Large intestine (tissue), 3 donors: ENCODE measurements at regions not wholly inside any gene's neighbourhood (a gene's known extent, or its start where the extent isn't known, plus 50 kb on each side); places are given as distances from the start of the nearest gene placed in this dataset.
"Not testable (repeated sequence)": the region's sequence is repeated elsewhere in the genome, so short reads cannot be mapped to it uniquely, and the experiment has no call there.

Source experiments
- DNase-seq, 2 donors: peaks; one replicate each; pipeline versions ENCODE4 v3.0.0 to v3.0.0-alpha.2; 2013
- H3K27ac ChIP-seq: one replicate; pipeline ENCODE4 v1.5.1; 2013; ENCODE audit warnings: low read length
- H3K27me3 ChIP-seq: 2 replicates; pipeline ENCODE4 v1.6.1; 2013; ENCODE audit warnings: low read length; ENCODE audit not compliant: control insufficient read depth, insufficient read depth
- H3K36me3 ChIP-seq: 2 replicates; pipeline ENCODE4 v1.6.1; 2013; ENCODE audit warnings: low read length; ENCODE audit not compliant: control insufficient read depth, insufficient read depth
- H3K4me1 ChIP-seq: one replicate; pipeline ENCODE4 v1.6.1; 2013; ENCODE audit warnings: low read length; ENCODE audit not compliant: control insufficient read depth, insufficient read depth
- H3K4me3 ChIP-seq: one replicate; pipeline ENCODE4 v1.5.1; 2013; ENCODE audit warnings: low read length
- H3K9me3 ChIP-seq: one replicate; pipeline ENCODE4 v1.6.1; 2013; ENCODE audit warnings: mild to moderate bottlenecking, low read depth, low read length, moderate library complexity; ENCODE audit not compliant: control insufficient read depth
- WGBS: methylation state at CpG from one replicate; pipeline ENCODE4 v1.1.5; 2013; ENCODE audit warnings: low lambda C conversion rate; ENCODE audit not compliant: insufficient coverage; 5-methylcytosine and 5-hydroxymethylcytosine counted together

DNA sequence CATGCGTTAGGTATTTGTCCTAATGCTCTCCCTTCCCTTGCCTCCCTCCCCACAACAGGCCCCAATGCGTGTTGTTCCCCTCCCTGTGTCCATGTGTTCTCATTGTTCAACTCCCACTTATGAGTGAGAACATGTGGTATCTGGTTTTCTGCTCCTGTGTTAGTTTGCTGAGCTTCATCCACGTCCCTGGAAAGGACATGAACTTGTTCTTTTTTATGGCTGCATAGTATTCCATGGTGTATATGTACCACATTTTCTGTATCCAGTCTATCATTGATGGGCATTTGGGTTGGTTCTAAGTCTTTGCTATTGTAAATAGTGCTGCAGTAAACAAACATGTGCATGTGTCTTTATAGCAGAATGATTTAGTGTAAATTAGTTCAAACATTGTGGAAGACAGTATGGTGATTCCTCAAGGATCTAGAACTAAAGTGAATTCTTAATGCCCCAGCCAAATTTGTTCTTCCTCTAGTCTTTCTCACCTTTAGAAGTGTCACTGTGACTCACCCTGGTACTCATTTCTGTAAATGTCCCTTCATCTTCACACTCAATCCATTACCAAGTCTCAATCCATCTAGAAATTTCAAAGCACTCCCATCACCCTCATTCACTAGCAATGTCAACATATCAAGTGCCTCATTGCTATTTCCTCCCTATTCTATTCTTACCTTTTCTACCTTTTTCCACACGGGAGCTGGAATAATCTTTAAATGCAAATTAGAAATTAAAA lies 123.9 kb downstream of the MREG start:
- H3K9me3 ChIP-seq, H3K4me3 ChIP-seq, H3K36me3 ChIP-seq, DNase-seq, H3K27me3 ChIP-seq, H3K27ac ChIP-seq: not testable (repeated sequence)
- peaks cover 11% of the 10 kb centered on the region for H3K4me1 ChIP-seq
- WGBS: no CpG with 5 or more reads among the region's 4 CpGs

DNA sequence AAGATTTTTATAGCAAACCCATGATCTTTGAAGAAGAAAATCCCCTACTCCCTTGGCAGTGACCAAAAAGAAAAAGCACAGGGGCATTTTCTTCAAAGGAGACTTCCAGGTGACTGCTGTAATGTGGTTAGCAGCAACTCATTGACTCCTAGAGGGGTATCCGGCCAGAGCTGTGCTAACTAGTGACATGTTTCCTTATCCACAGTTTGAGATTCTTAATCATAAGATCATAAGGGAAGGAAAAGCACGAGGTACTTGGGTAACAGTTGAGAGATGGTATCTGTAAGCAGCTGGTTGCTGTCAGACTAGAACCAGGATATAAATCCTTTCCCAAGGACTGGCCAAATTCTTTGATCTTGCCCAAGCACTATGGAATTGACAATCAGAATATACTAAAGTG lies 124.7 kb downstream of the MREG start:
- H3K36me3 ChIP-seq: no peaks in the 10 kb centered on the region
- no peak overlapping the region for H3K27ac ChIP-seq
- no CpG with 5 or more reads among the region's 2 CpGs for WGBS
- H3K9me3 ChIP-seq: no peaks in the 10 kb centered on the region
- H3K27me3 ChIP-seq: no peaks in the 10 kb centered on the region
- no peak overlapping the region for H3K4me3 ChIP-seq
- DNase-seq: no peak
- peaks cover 11% of the 10 kb centered on the region for H3K4me1 ChIP-seq

GRCh38 chr2:215887303-215887702 lies 126.0 kb downstream of the MREG start:
- Histone ChIP-seq H3K27ac (no peak overlapping the region), H3K4me1 (peaks cover 11% of the 10 kb centered on the region)
- WGBS: no CpG with 5 or more reads among the region's 2 CpGs

GRCh38 chr2:215886022-215886421 lies 127.3 kb downstream of the MREG start:
- DNase-seq: no peak
- Histone ChIP-seq H3K4me1 (peaks cover 11% of the 10 kb centered on the region), H3K27ac (no peak overlapping the region), H3K27me3 (no peaks in the 10 kb centered on the region), H3K9me3 (no peaks in the 10 kb centered on the region), H3K36me3 (no peaks in the 10 kb centered on the region), H3K4me3 (no peak overlapping the region)
- no CpG with 5 or more reads among the region's 7 CpGs for WGBS

More at GRCh38 chr2:215887303-215887702, 126.0 kb downstream of the MREG start:
- Histone ChIP-seq H3K27me3 (no peaks in the 10 kb centered on the region), H3K36me3 (no peaks in the 10 kb centered on the region), H3K9me3 (no peaks in the 10 kb centered on the region), H3K4me3 (no peak overlapping the region)
- no peak for DNase-seq

GRCh38 chr2:215885536-215885935 lies 127.8 kb downstream of the MREG start:
- Histone ChIP-seq H3K4me3 (no peak overlapping the region), H3K4me1 (peaks cover 11% of the 10 kb centered on the region), H3K27ac (no peak overlapping the region), H3K9me3 (no peaks in the 10 kb centered on the region), H3K27me3 (no peaks in the 10 kb centered on the region), H3K36me3 (no peaks in the 10 kb centered on the region)
- DNase-seq: no peak
- WGBS: 75% methylated on average over 2 of the region's 2 CpGs

DNA sequence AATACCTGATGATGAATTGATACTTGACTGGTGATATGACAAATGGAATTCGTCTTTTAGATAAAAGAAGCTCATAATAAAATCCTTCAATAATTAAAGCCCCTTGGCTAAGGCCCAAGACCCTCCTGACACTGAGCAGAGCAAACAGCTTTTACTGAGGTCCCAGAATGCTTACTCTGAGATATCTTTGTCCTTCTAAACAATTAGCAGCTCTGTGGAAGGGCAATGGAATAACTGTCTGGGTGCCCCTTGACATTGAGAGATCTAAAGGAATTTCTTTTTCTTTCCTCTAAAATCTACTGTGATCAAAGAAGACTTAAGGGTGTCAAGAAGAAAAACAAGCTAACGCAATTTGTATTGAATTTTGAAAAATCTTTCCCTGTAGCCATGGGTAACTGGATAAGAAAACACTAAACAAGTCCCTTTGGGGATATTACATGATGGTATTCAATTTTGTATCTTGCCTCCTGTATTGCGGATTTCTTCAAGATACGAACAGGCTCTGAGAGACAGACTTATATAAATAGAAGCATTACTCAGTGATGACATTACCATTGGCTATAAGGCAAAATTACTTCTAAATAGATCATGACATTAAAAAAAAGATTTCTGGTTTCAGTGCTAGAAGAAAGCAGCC lies 128.8 kb downstream of the MREG start:
- H3K36me3 ChIP-seq: no peaks in the 10 kb centered on the region
- WGBS: 80% methylated on average over 1 of the region's 4 CpGs
- DNase-seq: no peak
- H3K9me3 ChIP-seq: no peaks in the 10 kb centered on the region
- peaks cover 11% of the 10 kb centered on the region for H3K4me1 ChIP-seq
- H3K27me3 ChIP-seq: no peaks in the 10 kb centered on the region
- no peak overlapping the region for H3K27ac ChIP-seq
- H3K4me3 ChIP-seq: no peak overlapping the region

- Histone ChIP-seq H3K4me3 (no peak overlapping the region), H3K27ac (no peak overlapping the region), H3K27me3 (no peaks in the 10 kb centered on the region), H3K36me3 (no peaks in the 10 kb centered on the region), H3K9me3 (no peaks in the 10 kb centered on the region), H3K4me1 (peaks cover 11% of the 10 kb centered on the region)
- no peak for DNase-seq
Observed at GRCh38 chr2:215883799-215884198, 129.6 kb downstream of the MREG start.

DNA sequence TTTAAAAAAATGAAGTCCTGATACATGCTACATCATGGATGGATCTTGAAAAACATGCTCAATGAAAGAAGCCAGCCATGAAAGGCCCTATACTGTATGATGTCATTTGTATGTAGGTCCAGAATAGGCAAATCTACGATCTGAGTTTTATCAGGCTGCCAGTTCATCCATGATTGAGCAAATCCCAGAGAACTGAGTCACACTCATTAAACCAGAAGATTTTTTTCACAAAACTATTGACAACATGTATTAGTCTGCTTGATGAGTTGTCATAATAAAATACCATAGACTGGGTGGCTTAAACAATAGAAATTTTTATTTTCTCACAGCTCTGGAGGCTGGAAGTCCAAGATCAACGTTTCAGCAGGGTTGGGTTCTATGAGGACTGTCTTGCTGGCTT lies 130.7 kb downstream of the MREG start:
- peaks cover 11% of the 10 kb centered on the region for H3K4me1 ChIP-seq
- no peaks in the 10 kb centered on the region for H3K9me3 ChIP-seq
- no peak overlapping the region for H3K27ac ChIP-seq
- no peak for DNase-seq
- WGBS: no CpG with 5 or more reads among the region's 2 CpGs
- no peaks in the 10 kb centered on the region for H3K36me3 ChIP-seq
- no peaks in the 10 kb centered on the region for H3K27me3 ChIP-seq
- H3K4me3 ChIP-seq: no peak overlapping the region

GRCh38 chr2:215881582-215881981 lies 131.8 kb downstream of the MREG start:
- DNase-seq: no peak
- no peak overlapping the region for H3K27ac ChIP-seq
- WGBS: no CpG with 5 or more reads among the region's 2 CpGs
- no peaks in the 10 kb centered on the region for H3K9me3 ChIP-seq
- H3K4me1 ChIP-seq: peaks cover 7% of the 10 kb centered on the region
- no peak overlapping the region for H3K4me3 ChIP-seq
- H3K36me3 ChIP-seq: no peaks in the 10 kb centered on the region
- H3K27me3 ChIP-seq: no peaks in the 10 kb centered on the region

DNA sequence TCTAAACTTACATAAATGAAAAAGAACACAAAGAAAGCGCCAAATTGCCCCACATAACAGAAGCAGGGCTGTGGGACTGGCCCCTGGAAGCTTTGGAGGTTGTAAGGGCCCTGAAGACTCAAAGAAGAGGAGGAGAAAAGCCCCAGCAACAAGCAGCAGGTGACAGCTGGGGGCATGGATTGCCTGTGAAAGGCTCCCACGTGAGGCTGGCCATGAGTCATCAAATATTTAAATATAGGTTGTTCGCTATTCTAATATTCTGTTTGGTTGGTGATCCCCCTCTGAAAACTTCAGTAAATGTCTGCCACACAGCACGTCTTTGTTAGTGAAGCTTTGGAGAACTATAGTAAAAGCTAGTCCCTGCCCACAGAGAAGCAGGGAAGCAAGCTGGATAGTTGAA lies 132.4 kb downstream of the MREG start:
- 100% methylated on average over 1 of the region's 4 CpGs for WGBS
- Histone ChIP-seq H3K9me3 (no peaks in the 10 kb centered on the region), H3K4me3 (no peak overlapping the region), H3K27ac (no peak overlapping the region), H3K4me1 (peaks cover 2% of the 10 kb centered on the region), H3K27me3 (no peaks in the 10 kb centered on the region), H3K36me3 (no peaks in the 10 kb centered on the region)
- no peak for DNase-seq
